HEK293 (cell line): ENCODE measurements at regions not wholly inside any gene's neighbourhood (a gene's known extent, or its start where the extent isn't known, plus 50 kb on each side); places are given as distances from the start of the nearest gene placed in this dataset.

ENCODE experiments used
- CTCF ChIA-PET: fragments of 350-600 bp; formaldehyde crosslinking; extraction: SDS; loops from one replicate; lab custom pipeline; 2021; ENCODE audit warnings: antibody characterized with exemption; lab: Yijun Ruan, JAX
- POLR2A ChIA-PET: fragments of 300-600 bp; formaldehyde crosslinking; extraction: SDS; loops from one replicate; lab custom pipeline; 2020; ENCODE audit warnings: antibody characterized with exemption, inconsistent platforms; lab: Yijun Ruan, JAX
- H3K27ac ChIP-seq: fragments of 200-500 bp; sonication (Bioruptor generic); 2 replicates; pipeline ENCODE4 v1.5.1; 2014; ENCODE audit warnings: low read depth, low read length, control low read depth, inconsistent platforms; ENCODE audit errors: extremely low read depth
- H3K36me3 ChIP-seq, 2 experiments: fragments of 200-500 bp in 1 of 2; sonication (Bioruptor generic) in 1 of 2; 1 replicate in 1 of 2; 2 replicates in 1 of 2; pipeline ENCODE4 v1.5.1; 2014 to 2017; ENCODE audit warnings: inconsistent platforms in 2 of 2, low read length in 2 of 2; ENCODE audit not compliant: control insufficient read depth in 2 of 2, insufficient read depth in 1 of 2
- H3K4me1 ChIP-seq: fragments of 200-500 bp; sonication (Bioruptor generic); 2 replicates; pipeline ENCODE4 v1.5.1; 2014; ENCODE audit warnings: mild to moderate bottlenecking, low read length, inconsistent platforms; ENCODE audit not compliant: control insufficient read depth, insufficient read depth
- H3K4me3 ChIP-seq: 2 replicates; pipeline ENCODE4 v1.5.1; 2011; ENCODE audit warnings: low read depth, mild to moderate bottlenecking, control low read depth, low read length, moderate library complexity
- H3K9me3 ChIP-seq: fragments of 200-500 bp; sonication (Bioruptor generic); 2 replicates; pipeline ENCODE4 v1.5.1; 2014; ENCODE audit warnings: low read depth, low read length, inconsistent platforms; ENCODE audit not compliant: control insufficient read depth, insufficient read depth
- BCL11B ChIP-seq: fragments of 450-650 bp; formaldehyde crosslinking; IDR thresholded peaks from 2 replicates; pipeline ENCODE4 v1.5.1; 2016; ENCODE audit warnings: low read depth, missing biosample characterization, missing genetic modification characterization
- GLI2 ChIP-seq: fragments of 450-650 bp; formaldehyde crosslinking; IDR thresholded peaks from 2 replicates; pipeline ENCODE4; 2017; ENCODE audit warnings: missing biosample characterization, missing genetic modification characterization, low read depth, borderline replicate concordance
- HOXC10 ChIP-seq: sonication (generic); formaldehyde crosslinking; IDR thresholded peaks from 2 replicates; pipeline ENCODE4 v1.8.1; 2023; ENCODE audit warnings: mild to moderate bottlenecking, missing genetic modification reagents
- KLF1 ChIP-seq: fragments of 450-650 bp; formaldehyde crosslinking; IDR thresholded peaks from 2 replicates; pipeline ENCODE4 v1.5.1; 2016; ENCODE audit warnings: missing biosample characterization, missing genetic modification characterization
- KLF16 ChIP-seq: fragments of 450-650 bp; formaldehyde crosslinking; IDR thresholded peaks from 2 replicates; pipeline ENCODE4 v1.5.1; 2017; ENCODE audit warnings: missing biosample characterization, missing genetic modification characterization
- KLF7 ChIP-seq: fragments of 450-650 bp; formaldehyde crosslinking; IDR thresholded peaks from 2 replicates; pipeline ENCODE4 v1.5.1; 2016; ENCODE audit warnings: missing biosample characterization, missing genetic modification characterization, borderline replicate concordance
- KLF9 ChIP-seq: fragments of 450-650 bp; formaldehyde crosslinking; IDR thresholded peaks from 2 replicates; pipeline ENCODE4 v1.5.1; 2016; ENCODE audit warnings: missing biosample characterization, missing genetic modification characterization, low read depth
- SALL2 ChIP-seq: fragments of 450-650 bp; formaldehyde crosslinking; IDR thresholded peaks from 2 replicates; pipeline ENCODE4 v1.5.0; 2017; ENCODE audit warnings: missing biosample characterization, mild to moderate bottlenecking, missing genetic modification characterization, borderline replicate concordance
- SCRT1 ChIP-seq: fragments of 450-650 bp; formaldehyde crosslinking; IDR thresholded peaks from 2 replicates; pipeline ENCODE4 v1.5.1; 2016; ENCODE audit warnings: missing biosample characterization, missing genetic modification characterization, borderline replicate concordance
- SCRT2 ChIP-seq: fragments of 450-650 bp; formaldehyde crosslinking; IDR thresholded peaks from 2 replicates; pipeline ENCODE4 v1.5.1; 2016; ENCODE audit warnings: missing biosample characterization, missing genetic modification characterization
- ZBTB48 ChIP-seq: fragments of 450-650 bp; formaldehyde crosslinking; IDR thresholded peaks from 2 replicates; pipeline ENCODE4 v1.5.1; 2016; ENCODE audit warnings: missing biosample characterization, missing genetic modification characterization
- ZBTB7A ChIP-seq: fragments of 450-650 bp; formaldehyde crosslinking; IDR thresholded peaks from 2 replicates; pipeline ENCODE4 v1.5.1; 2016; ENCODE audit warnings: low read depth, missing biosample characterization, missing genetic modification characterization
- ZNF133 ChIP-seq: fragments of 450-650 bp; formaldehyde crosslinking; IDR thresholded peaks from 2 replicates; pipeline ENCODE4 v1.5.1; 2016; ENCODE audit warnings: missing biosample characterization, missing genetic modification characterization
- ZNF155 ChIP-seq: fragments of 450-650 bp; formaldehyde crosslinking; IDR thresholded peaks from 2 replicates; pipeline ENCODE4 v1.5.1; 2016; ENCODE audit warnings: missing biosample characterization, missing genetic modification characterization
- ZNF23 ChIP-seq: fragments of 450-650 bp; formaldehyde crosslinking; IDR thresholded peaks from 2 replicates; pipeline ENCODE4 v1.5.1; 2016; ENCODE audit warnings: missing biosample characterization, missing genetic modification characterization, borderline replicate concordance
- ZNF292 ChIP-seq: fragments of 450-650 bp; formaldehyde crosslinking; IDR thresholded peaks from 2 replicates; pipeline ENCODE4 v1.5.1; 2016; ENCODE audit warnings: low read depth, missing biosample characterization, missing genetic modification characterization, borderline replicate concordance
- ZNF350 ChIP-seq: fragments of 450-650 bp; formaldehyde crosslinking; IDR thresholded peaks from 2 replicates; pipeline ENCODE4 v1.5.0; 2017; ENCODE audit warnings: missing biosample characterization, mild to moderate bottlenecking, missing genetic modification characterization
- ZNF654 ChIP-seq: fragments of 450-650 bp; formaldehyde crosslinking; IDR thresholded peaks from 2 replicates; pipeline ENCODE4 v1.5.1; 2016; ENCODE audit warnings: low read depth, missing biosample characterization, missing genetic modification characterization
- ZNF658 ChIP-seq: fragments of 450-650 bp; formaldehyde crosslinking; IDR thresholded peaks from 2 replicates; pipeline ENCODE4; 2016; ENCODE audit warnings: missing biosample characterization, missing genetic modification characterization
- ZNF664 ChIP-seq: fragments of 450-650 bp; formaldehyde crosslinking; IDR thresholded peaks from 2 replicates; pipeline ENCODE4 v1.5.1; 2016; ENCODE audit warnings: missing biosample characterization, missing genetic modification characterization
- ZNF701 ChIP-seq: fragments of 450-650 bp; formaldehyde crosslinking; IDR thresholded peaks from 2 replicates; pipeline ENCODE4 v1.5.1; 2016; ENCODE audit warnings: missing biosample characterization, missing genetic modification characterization
- ZNF747 ChIP-seq: fragments of 450-650 bp; formaldehyde crosslinking; IDR thresholded peaks from 2 replicates; pipeline ENCODE4 v1.5.1; 2016; ENCODE audit warnings: missing biosample characterization, missing genetic modification characterization
- ZNF76 ChIP-seq: fragments of 450-650 bp; formaldehyde crosslinking; IDR thresholded peaks from 2 replicates; pipeline ENCODE4; 2016; ENCODE audit warnings: low read depth, missing biosample characterization, missing genetic modification characterization, borderline replicate concordance
- ZNF768 ChIP-seq: fragments of 450-650 bp; formaldehyde crosslinking; IDR thresholded peaks from 2 replicates; pipeline ENCODE4 v1.5.1; 2018; ENCODE audit warnings: missing biosample characterization, mild to moderate bottlenecking, missing genetic modification characterization
- ZNF792 ChIP-seq: fragments of 450-650 bp; formaldehyde crosslinking; IDR thresholded peaks from 2 replicates; pipeline ENCODE4 v1.5.1; 2016; ENCODE audit warnings: missing biosample characterization, missing genetic modification characterization
- ZSCAN23 ChIP-seq: fragments of 450-650 bp; formaldehyde crosslinking; IDR thresholded peaks from 2 replicates; pipeline ENCODE4 v1.5.1; 2016; ENCODE audit warnings: missing biosample characterization, missing genetic modification characterization
- ZSCAN30 ChIP-seq: fragments of 450-650 bp; IDR thresholded peaks from 2 replicates; pipeline ENCODE4 v1.5.1; 2018; ENCODE audit warnings: missing biosample characterization, mild to moderate bottlenecking, missing genetic modification characterization, moderate library complexity
- TF ChIP-seq, protein P1 (sequence below): fragments of 450-650 bp; IDR thresholded peaks from 2 replicates; pipeline ENCODE4 v1.5.1; 2018; ENCODE audit warnings: missing biosample characterization, mild to moderate bottlenecking, missing genetic modification characterization
- TF ChIP-seq, protein P2 (sequence below): fragments of 450-650 bp; formaldehyde crosslinking; IDR thresholded peaks from 2 replicates; pipeline ENCODE4 v1.5.1; 2016; ENCODE audit warnings: missing biosample characterization, missing genetic modification characterization
- TF ChIP-seq, protein P3 (sequence below): fragments of 450-650 bp; formaldehyde crosslinking; IDR thresholded peaks from 2 replicates; pipeline ENCODE4 v1.5.1; 2017; ENCODE audit warnings: missing biosample characterization, missing genetic modification characterization
- TF ChIP-seq, protein P4 (sequence below): fragments of 450-650 bp; formaldehyde crosslinking; IDR thresholded peaks from 2 replicates; pipeline ENCODE4 v1.5.1; 2016; ENCODE audit warnings: missing biosample characterization, missing genetic modification characterization

DNA sequence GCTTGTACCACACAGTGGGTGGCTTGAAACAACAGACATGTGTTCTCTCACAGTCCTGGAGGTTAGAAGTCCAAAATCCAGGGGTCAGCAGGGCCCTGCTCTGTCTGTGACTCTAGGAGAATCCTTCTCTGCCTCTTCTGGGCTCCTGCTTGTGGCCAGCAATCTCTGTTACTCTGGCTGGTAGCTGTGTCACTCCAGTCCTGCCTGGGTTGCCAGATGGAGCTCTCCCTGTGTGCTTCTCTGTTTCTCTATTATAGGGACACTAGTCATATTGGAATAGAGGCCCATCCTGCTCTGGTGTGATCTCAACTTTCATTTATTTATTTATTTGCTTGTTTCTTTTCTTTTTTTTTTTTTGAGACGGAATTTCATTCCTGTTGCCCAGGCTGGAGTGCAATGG is 276.6 kb upstream of the GALNT17 start:
- POLR2A ChIA-PET: no interaction called here
- Histone ChIP-seq H3K27ac (no peak overlapping the region), H3K4me1 (no peaks in the 10 kb centered on the region), H3K9me3 (no peaks in the 10 kb centered on the region), H3K4me3 (no peak overlapping the region), H3K36me3 (no peaks in the 10 kb centered on the region)
- CTCF ChIA-PET: interaction anchor here (0.6 to 1.4 kb wide), 6 partner anchors 139 to 880 kb away, joined by 3 to 4 read pairs (median 3); no protein-coding TSS in a partner anchor
- TF ChIP-seq KLF7 (tag by site-specific recombination) (no peak), ZSCAN30 (tag by site-specific recombination) (no peak), SALL2 (no peak), ZNF658 (tag by site-specific recombination) (no peak), ZNF133 (tag by site-specific recombination) (no peak), ZNF664 (no peak), ZBTB48 (tag by site-specific recombination) (no peak), ZSCAN23 (tag by site-specific recombination) (no peak), ZNF155 (no peak), ZNF792 (tag by site-specific recombination) (no peak), KLF1 (tag by site-specific recombination) (no peak), ZBTB7A (tag by site-specific recombination) (no peak), ZNF350 (tag by site-specific recombination) (no peak), ZNF747 (no peak), ZNF23 (tag by site-specific recombination) (no peak), KLF9 (tag by site-specific recombination) (no peak), ZNF768 (no peak)
- TF ChIP-seq, protein P1, sequence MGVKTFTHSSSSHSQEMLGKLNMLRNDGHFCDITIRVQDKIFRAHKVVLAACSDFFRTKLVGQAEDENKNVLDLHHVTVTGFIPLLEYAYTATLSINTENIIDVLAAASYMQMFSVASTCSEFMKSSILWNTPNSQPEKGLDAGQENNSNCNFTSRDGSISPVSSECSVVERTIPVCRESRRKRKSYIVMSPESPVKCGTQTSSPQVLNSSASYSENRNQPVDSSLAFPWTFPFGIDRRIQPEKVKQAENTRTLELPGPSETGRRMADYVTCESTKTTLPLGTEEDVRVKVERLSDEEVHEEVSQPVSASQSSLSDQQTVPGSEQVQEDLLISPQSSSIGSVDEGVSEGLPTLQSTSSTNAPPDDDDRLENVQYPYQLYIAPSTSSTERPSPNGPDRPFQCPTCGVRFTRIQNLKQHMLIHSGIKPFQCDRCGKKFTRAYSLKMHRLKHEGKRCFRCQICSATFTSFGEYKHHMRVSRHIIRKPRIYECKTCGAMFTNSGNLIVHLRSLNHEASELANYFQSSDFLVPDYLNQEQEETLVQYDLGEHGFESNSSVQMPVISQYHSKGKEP (tag by site-specific recombination): no peak
- TF ChIP-seq, protein P2, sequence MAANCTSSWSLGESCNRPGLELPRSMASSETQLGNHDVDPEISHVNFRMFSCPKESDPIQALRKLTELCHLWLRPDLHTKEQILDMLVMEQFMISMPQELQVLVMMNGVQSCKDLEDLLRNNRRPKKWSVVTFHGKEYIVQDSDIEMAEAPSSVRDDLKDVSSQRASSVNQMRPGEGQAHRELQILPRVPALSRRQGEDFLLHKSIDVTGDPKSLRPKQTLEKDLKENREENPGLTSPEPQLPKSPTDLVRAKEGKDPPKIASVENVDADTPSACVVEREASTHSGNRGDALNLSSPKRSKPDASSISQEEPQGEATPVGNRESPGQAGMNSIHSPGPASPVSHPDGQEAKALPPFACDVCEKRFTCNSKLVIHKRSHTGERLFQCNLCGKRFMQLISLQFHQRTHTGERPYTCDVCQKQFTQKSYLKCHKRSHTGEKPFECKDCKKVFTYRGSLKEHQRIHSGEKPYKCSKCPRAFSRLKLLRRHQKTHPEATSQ (tag by site-specific recombination): no peak
- TF ChIP-seq, protein P3, sequence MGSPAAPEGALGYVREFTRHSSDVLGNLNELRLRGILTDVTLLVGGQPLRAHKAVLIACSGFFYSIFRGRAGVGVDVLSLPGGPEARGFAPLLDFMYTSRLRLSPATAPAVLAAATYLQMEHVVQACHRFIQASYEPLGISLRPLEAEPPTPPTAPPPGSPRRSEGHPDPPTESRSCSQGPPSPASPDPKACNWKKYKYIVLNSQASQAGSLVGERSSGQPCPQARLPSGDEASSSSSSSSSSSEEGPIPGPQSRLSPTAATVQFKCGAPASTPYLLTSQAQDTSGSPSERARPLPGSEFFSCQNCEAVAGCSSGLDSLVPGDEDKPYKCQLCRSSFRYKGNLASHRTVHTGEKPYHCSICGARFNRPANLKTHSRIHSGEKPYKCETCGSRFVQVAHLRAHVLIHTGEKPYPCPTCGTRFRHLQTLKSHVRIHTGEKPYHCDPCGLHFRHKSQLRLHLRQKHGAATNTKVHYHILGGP: no peak

DNA sequence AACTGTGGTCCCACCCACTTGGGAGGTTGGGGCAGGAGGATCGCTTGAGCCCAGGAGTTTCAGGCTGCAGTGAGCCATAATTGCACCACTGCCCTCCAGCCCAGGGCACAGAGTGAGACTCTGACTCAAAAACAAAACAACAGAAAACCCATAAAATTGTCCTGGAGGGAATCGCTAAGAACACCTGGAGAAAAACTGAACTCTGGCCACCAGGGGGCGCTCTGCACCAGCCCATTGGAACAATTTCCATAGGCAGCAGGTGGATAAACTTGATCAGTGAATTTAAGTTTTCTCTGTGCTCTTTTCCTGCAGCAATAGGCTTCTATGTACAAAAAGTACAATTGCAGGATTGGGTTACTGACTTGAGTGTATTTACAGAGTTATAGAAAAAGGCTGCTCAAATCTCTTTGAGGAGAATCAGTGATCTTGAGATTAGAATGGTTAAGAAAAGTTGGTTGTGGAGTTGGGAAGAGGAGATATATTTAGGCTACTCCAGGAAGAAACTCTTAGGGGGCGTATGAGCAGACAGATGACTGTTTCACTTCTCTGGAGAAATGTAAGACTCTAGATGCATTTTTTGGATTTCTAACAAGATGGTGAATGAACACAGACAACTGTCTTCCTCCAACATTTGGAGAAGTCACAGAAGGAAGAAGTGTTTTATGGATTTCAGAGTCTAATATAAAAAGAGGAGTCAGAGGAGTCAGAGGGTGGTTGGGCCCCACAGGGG is 274.9 kb upstream of the GALNT17 start:
- Histone ChIP-seq H3K27ac (no peak overlapping the region), H3K4me3 (no peak overlapping the region), H3K9me3 (no peaks in the 10 kb centered on the region), H3K36me3 (no peaks in the 10 kb centered on the region), H3K4me1 (no peaks in the 10 kb centered on the region)
- POLR2A ChIA-PET: no interaction called here
- peak; percentile 76 for TF ChIP-seq ZNF654 (tag by site-specific recombination)
- TF ChIP-seq KLF16 (tag by site-specific recombination): no peak
- TF ChIP-seq ZNF292 (tag by site-specific recombination): no peak
- no peak for TF ChIP-seq ZNF76
- TF ChIP-seq SCRT1 (tag by site-specific recombination): peak; percentile 38; the same call in 1 of the 2 replicates
- TF ChIP-seq, protein P4, sequence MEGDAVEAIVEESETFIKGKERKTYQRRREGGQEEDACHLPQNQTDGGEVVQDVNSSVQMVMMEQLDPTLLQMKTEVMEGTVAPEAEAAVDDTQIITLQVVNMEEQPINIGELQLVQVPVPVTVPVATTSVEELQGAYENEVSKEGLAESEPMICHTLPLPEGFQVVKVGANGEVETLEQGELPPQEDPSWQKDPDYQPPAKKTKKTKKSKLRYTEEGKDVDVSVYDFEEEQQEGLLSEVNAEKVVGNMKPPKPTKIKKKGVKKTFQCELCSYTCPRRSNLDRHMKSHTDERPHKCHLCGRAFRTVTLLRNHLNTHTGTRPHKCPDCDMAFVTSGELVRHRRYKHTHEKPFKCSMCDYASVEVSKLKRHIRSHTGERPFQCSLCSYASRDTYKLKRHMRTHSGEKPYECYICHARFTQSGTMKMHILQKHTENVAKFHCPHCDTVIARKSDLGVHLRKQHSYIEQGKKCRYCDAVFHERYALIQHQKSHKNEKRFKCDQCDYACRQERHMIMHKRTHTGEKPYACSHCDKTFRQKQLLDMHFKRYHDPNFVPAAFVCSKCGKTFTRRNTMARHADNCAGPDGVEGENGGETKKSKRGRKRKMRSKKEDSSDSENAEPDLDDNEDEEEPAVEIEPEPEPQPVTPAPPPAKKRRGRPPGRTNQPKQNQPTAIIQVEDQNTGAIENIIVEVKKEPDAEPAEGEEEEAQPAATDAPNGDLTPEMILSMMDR (tag by site-specific recombination): peak; percentile 28
- no peak for TF ChIP-seq GLI2 (tag by site-specific recombination)
- peak; percentile 77 for TF ChIP-seq SCRT2 (tag by site-specific recombination)
- TF ChIP-seq BCL11B (tag by site-specific recombination): no peak
- no peak for TF ChIP-seq HOXC10 (CRISPR knock-in tag)
- TF ChIP-seq ZNF701 (tag by site-specific recombination): no peak
- CTCF ChIA-PET: interaction anchor here (0.6 to 2.3 kb wide), 7 partner anchors 9 to 1407 kb away, joined by 3 to 6 read pairs (median 3); no protein-coding TSS in a partner anchor
